OCI-LY7 (cell line): ENCODE measurements at regions not wholly inside any gene's neighbourhood (a gene's known extent, or its start where the extent isn't known, plus 50 kb on each side); places are given as distances from the start of the nearest gene placed in this dataset.

ENCODE experiments used
- EZH2phosphoT487 ChIP-seq: fragments of 200-600 bp; sonication (generic); IDR thresholded peaks from 2 replicates; pipeline ENCODE4 v1.6.1; 2018; ENCODE audit warnings: low read depth, borderline replicate concordance, mild to moderate bottlenecking, mixed run types, antibody characterized with exemption, low read length, moderate library complexity, mixed read lengths
- TF ChIP-seq, protein P1 (sequence below): fragments of 200-600 bp; sonication (generic); conservative IDR thresholded peaks from 2 replicates; pipeline ENCODE4 v1.5.1; 2014; ENCODE audit warnings: mild to moderate bottlenecking, antibody characterized with exemption, low read length, moderate library complexity, mixed read lengths

DNA sequence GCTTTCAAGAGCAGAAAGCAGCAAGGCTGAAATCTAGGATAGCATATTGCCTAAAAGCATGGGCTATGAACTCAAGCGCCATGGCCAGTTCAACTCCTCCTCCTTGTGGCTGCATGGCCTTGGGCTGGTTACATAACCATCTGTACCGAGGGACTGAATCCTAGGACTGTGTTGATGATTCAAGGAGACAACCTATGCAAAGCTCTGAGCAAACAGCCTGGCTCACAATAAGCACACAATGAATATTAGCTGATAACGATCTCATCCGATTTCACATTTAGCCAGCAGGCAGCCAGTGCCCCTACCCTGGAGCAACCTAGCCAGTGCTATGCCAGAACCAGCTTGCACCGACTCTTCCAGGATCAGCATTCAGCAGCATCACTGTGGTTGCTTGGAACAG is 698.4 kb downstream of the TBC1D22A start:
- TF ChIP-seq, protein P1, sequence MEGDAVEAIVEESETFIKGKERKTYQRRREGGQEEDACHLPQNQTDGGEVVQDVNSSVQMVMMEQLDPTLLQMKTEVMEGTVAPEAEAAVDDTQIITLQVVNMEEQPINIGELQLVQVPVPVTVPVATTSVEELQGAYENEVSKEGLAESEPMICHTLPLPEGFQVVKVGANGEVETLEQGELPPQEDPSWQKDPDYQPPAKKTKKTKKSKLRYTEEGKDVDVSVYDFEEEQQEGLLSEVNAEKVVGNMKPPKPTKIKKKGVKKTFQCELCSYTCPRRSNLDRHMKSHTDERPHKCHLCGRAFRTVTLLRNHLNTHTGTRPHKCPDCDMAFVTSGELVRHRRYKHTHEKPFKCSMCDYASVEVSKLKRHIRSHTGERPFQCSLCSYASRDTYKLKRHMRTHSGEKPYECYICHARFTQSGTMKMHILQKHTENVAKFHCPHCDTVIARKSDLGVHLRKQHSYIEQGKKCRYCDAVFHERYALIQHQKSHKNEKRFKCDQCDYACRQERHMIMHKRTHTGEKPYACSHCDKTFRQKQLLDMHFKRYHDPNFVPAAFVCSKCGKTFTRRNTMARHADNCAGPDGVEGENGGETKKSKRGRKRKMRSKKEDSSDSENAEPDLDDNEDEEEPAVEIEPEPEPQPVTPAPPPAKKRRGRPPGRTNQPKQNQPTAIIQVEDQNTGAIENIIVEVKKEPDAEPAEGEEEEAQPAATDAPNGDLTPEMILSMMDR: no peak
- no peak for TF ChIP-seq EZH2phosphoT487
